RPMI8226 (cell line): ENCODE measurements at regions not wholly inside any gene's neighbourhood (a gene's known extent, or its start where the extent isn't known, plus 50 kb on each side); places are given as distances from the start of the nearest gene placed in this dataset.
"Not testable (repeated sequence)": the region's sequence is repeated elsewhere in the genome, so short reads cannot be mapped to it uniquely, and the experiment has no call there.

Experiments
- DNase-seq: peaks from one replicate; pipeline ENCODE4 v3.0.0-alpha.2; 2015

- DNase-seq = no peak
Measured at GRCh38 chr9:81814794-81815464, 113.3 kb upstream of the SPATA31D4 start.

- DNase-seq = no peak
Measured at GRCh38 chr9:81815781-81816180, 112.4 kb upstream of the SPATA31D4 start.

- no peak for DNase-seq
Measured at GRCh38 chr9:81819155-81819554, 109.1 kb upstream of the SPATA31D4 start.

- no peak for DNase-seq
Measured at GRCh38 chr9:81819859-81820546, 108.2 kb upstream of the SPATA31D4 start.

- DNase-seq = no peak
Measured at GRCh38 chr9:81822301-81822865, 105.8 kb upstream of the SPATA31D4 start.

- no peak for DNase-seq
Measured at GRCh38 chr9:81822967-81823366, 105.3 kb upstream of the SPATA31D4 start.

- no peak for DNase-seq
Measured at GRCh38 chr9:81823672-81824554, 104.3 kb upstream of the SPATA31D4 start.

- no peak for DNase-seq
Measured at GRCh38 chr9:81824802-81825730, 103.2 kb upstream of the SPATA31D4 start.

GRCh38 chr9:81825846-81826516 lies 102.2 kb upstream of the SPATA31D4 start:
- no peak for DNase-seq

GRCh38 chr9:81826517-81826906 lies 101.7 kb upstream of the SPATA31D4 start:
- DNase-seq = no peak

GRCh38 chr9:81827616-81828296 lies 100.5 kb upstream of the SPATA31D4 start:
- DNase-seq = peak; percentile 82

GRCh38 chr9:81829195-81829882 lies 98.9 kb upstream of the SPATA31D4 start:
- peak; percentile 38 for DNase-seq

GRCh38 chr9:81830431-81830830 lies 97.8 kb upstream of the SPATA31D4 start:
- not testable (repeated sequence) for DNase-seq

- DNase-seq = no peak
Measured at GRCh38 chr9:81832571-81833285, 95.5 kb upstream of the SPATA31D4 start.

GRCh38 chr9:81833563-81834345 lies 94.5 kb upstream of the SPATA31D4 start:
- DNase-seq = no peak

- no peak for DNase-seq
Measured at GRCh38 chr9:81841333-81841732, 86.9 kb upstream of the SPATA31D4 start.

- DNase-seq = no peak
Measured at GRCh38 chr9:81844131-81844567, 84.1 kb upstream of the SPATA31D4 start.

GRCh38 chr9:81847181-81847915 lies 80.9 kb upstream of the SPATA31D4 start:
- no peak for DNase-seq
